NCI-H1930 (cell line): ENCODE measurements at regions not wholly inside any gene's neighbourhood (a gene's known extent, or its start where the extent isn't known, plus 50 kb on each side); places are given as distances from the start of the nearest gene placed in this dataset.

Source experiments
- DNase-seq, 2 experiments: peaks; one replicate each; lab custom pipeline; 2025; lab: John Stamatoyannopoulos, UW

DNA sequence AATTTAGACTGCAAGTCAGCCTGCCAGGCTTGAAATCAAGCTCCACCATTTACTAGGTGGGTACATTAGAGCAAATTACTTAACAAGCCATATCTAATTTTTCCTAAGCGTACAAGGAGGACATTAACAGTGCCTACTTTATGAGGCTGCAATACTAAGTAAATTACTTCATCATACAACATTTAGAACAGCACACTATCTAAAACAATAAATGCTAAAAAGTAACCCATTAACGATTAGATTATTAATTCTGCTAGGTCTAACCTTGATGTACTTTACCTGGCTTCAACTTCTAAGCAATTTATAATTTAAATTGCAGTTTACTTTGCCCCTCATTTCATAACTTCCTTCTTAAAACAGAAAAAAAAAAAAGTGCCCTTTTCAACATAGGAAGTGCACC lies 1155.6 kb upstream of the NCAM2 start:
- DNase-seq: no peak

DNA sequence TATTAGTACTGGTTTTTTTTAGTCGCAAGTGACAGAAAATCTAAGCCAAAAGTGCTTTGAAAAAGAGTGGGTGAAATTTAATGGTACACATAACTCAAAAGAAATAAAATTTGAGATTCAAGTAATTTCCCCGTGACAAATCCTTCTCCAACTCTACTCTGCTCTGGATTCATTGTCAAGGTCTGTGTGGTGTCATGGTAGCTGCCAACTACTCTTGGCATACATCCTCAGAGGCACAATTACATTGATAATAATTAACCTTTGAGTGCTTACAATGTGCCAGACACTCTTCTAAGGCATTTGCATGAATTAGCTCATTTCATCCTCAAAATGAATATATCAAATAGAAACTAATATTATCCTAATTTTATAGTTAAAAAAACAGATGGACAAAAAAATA lies 1153.9 kb upstream of the NCAM2 start:
- DNase-seq: no peak

DNA sequence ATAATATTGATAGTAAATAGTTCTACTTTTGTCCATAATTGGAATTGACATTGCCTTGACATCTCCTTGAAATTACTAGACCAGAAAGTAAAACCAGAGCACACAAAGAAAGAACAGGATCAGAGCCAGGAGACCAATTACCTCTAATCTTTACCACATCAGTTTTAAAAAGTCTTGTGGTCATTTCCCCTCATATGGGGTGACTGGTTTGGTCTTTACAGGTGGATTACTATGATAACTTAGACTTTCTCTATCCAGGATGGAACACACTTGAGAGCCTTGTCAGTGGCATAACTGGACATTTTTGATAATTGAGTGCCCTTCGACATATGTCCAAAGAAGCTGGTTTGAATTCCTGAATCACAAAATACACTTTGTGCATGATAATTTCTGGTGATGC lies 1148.1 kb upstream of the NCAM2 start:
- DNase-seq: no peak

DNA sequence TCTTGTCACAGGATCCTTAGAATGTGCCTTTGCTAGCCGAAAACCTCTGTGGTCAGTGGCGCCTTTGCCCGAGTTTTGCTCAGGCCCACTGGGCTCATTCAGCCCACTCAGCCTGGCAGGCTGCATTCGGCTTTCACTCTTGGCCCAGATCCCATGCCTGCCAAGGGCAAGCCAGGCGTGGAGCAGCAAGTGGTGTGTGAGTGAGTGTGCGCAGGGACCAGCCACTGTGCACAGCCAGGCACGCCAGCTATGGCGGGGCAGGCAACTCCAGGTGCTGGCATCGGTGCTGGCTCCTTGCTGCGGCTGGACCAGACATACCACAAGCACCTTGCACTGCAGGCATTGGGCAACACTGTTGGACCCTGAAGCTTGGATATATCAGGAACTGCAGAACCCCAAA lies 1145.1 kb upstream of the NCAM2 start:
- no peak for DNase-seq

DNA sequence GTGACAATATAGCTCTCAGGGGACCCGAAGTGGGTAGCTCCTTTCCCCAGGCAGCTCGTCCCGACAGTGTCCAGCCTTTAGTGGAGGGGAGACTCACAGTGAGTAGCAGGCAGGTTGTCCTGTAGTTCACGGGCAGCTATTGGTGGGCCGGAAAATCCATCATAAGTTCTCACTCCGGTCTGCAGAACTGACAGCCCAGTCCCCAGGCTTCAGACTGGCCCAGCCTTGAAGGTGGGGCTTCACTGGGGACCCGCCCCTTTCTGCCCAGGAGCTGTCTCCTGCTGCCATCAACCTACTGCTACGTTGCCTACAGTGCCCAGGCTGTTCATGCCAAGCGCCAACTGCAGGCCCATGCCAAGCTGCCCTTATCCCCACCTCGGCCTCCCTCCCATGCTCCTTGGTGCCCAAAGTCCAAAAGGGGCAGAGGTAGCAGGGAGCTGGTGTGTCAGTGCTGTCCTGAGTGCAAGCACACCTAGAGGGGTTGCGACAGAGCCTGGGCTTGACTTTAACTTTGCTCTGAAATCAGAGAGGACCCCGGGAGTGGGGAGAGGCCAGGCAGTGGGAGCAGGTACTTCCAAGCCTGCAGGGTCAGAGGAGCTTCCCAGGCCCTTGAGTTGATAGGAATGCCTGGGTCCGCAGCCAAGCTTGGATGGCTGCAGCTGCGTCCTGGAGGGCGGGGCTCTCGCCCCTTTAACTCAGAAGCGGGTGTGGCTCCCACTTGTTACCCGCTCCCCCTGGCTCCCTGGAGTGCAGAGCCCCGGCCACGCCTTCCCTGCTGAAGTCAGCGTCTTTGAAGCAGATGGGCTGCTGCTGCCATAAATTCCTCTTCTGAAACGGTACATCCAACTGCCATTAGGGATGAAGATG lies 1144.3 kb upstream of the NCAM2 start:
- no peak for DNase-seq

DNA sequence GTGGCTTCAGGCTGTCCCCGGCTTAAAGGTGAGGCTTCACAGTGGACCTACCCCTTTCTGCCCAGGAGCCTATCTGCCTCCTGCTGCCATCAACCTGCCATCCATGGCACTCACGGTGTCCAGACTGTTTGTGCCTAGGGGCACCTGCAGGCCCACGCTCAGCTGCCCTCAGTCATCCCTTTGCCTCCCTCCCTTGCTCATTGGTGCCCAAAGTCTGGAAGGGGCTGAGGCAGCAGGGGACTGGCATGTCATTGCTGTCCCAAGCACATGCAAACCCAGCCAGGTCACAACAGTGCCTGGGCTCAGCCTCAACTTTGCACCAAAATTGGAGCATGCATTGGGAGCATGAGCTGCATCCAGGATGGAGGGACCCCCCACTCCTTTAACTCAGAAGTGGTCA lies 1142.7 kb upstream of the NCAM2 start:
- no peak for DNase-seq

DNA sequence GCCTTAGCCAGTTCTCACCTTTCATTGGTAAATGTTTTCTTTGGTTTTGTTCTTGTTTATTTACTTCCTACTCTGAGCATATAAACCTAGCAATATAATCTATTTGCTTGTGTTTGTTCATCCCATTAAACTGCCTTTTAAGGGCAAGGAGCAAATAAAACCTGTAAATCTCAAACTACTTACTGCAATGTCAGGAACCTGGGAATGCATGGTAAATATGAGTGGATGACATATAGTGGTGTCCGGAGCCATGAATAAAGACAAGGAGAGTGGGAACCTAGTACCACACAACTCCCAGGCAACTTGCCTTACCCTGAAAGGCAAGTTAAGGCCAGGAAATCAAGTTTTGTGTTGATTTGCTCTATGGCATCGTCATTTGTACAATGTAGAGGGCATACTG lies 1133.7 kb upstream of the NCAM2 start:
- DNase-seq: peak in 1 of 2 experiments; percentile 4

DNA sequence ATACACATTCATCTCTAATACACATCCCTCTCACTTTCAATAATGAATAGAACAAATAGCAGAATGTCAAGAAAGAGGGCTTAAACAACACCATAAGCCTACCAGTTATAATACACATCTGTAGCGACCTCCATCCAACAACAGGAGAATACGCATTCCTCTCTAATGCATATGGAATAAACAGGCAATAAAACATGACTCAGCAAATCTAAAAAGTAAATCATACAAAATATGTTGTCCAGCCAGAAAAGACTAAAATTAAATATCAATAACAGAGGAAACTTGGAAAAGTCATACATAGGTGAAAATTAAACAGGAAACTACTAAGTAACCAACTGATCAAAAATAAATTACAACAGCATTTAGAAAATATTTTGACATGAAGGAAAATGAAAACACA lies 1127.5 kb upstream of the NCAM2 start:
- DNase-seq: no peak

DNA sequence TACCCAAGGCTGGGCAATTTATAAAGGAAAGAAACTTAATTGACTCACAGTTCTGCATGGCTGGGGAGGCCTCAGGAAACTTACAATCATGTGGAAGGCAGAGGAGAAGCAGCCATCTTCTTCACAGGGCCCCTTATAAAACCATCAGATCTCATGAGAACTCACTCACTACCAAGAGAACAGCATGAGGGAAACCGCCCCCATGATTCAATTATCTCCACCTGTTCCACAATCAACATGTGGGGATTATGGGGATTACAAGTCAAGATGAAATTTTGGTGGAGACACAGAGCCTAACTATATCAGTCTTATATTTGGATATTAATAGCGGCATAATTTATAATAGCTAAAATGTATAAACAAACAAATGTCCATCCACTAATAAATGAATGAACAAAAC lies 1123.7 kb upstream of the NCAM2 start:
- no peak for DNase-seq

DNA sequence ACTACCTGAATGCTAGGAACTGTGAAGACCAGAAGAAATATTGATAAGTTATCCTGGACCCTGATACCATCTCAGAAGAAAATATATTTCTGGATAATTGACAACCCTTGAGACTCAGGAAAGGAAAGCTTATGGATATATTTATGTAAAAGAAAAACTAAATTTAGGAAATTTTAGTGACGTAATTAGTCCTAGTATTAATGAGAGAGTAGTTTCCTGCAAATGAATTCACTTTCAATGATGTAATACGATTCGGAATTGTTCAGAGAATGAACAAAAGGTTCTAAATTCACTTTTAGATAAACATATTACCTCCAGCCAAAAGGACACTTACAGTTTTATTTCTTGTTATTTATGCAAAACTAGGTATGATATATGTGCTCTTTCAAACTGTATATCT lies 1120.1 kb upstream of the NCAM2 start:
- DNase-seq: no peak

DNA sequence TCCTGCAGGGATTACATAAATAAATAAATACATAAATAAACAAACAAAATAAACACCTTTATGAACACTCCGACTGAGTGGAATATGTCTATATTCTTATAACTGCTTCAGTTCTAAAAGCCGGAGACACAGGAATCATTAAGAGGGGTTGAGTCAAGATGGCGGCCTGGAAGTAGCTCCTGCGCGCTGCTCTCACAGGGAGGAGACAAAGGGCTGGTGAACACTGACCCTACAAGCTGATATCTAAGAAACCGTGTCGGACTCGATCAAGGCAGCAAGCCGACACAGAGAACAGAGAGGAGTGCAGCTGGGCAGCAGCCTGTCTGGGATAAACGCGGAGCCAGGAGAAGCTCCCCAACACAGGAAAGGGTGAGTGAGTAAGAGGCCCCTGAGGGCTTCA lies 1098.6 kb upstream of the NCAM2 start:
- peak; percentile 10 to 14 for DNase-seq

DNA sequence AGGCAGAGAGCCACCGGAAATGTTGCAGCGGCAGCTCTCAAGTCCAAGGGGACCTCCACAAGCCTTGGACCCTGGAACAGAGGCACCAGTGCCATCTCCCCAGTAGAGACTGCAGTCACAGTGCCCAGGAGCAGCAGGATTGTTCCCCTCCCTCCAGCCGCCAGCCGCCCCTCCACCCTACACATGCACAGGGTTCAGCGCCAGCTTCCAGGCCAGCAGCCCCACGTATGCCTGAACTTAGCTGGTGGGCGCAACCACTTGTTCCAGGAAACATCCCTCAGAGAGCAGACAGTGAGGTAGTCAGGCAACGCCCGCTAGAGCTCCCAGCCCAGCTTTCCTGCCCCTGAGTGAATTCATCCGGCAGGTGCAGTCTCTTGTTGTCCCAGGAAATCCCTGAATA lies 1098.1 kb upstream of the NCAM2 start:
- no peak for DNase-seq

DNA sequence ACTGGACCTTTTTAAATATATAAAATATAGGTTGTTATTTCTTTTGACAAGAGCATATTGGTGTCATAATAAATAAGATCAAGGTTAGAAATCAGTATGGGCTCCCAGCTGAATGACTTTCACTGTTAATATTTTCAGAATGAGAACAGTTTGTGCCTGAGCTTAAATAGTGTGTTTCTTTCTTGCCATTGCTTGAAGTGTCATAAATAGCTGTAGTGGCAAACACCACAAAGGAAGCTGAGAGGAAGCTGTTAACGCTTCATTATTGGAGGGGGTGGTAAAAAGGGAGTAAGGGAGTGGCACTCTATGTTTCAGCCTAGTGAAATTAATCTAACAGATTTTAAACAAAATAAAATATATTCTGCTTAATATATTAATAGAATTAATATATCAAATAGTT lies 1089.8 kb upstream of the NCAM2 start:
- DNase-seq: no peak

DNA sequence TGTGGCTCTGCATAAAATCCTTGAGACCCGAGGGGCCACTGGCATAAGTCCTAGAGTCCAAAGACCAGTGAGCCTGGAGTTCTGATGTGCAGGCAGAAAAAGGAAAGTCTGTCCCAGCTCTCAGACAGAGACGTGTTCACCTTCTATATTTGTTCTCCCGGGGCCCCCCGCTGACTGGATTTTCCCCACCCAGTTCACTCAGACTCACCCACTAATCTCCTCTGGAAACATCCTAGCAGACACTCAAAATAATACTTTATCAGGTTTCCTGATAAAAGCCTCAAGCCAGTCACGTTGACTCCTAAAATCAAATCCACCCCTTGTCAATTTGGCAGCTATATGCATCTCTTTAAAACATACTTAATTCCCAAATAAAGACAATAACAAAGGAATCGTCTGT lies 1084.2 kb upstream of the NCAM2 start:
- no peak for DNase-seq

DNA sequence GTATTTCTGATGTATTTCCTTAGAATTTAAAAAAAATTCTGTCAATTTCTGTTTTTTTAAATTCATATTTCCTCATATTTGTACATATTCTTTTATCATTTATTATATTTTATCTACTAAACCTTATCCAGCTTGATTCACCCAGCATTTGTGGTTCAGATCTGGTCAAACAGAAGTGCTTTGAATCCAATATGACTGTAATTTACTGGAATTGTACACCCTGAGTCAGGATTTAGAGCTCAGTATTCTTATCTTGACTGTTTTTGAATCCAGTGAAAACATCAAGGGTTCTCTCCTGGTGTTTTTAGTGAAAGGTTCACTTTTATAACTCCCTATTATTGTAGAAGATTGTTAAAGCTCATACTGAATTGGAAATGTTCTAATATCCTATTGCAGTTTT lies 1077.0 kb upstream of the NCAM2 start:
- no peak for DNase-seq

DNA sequence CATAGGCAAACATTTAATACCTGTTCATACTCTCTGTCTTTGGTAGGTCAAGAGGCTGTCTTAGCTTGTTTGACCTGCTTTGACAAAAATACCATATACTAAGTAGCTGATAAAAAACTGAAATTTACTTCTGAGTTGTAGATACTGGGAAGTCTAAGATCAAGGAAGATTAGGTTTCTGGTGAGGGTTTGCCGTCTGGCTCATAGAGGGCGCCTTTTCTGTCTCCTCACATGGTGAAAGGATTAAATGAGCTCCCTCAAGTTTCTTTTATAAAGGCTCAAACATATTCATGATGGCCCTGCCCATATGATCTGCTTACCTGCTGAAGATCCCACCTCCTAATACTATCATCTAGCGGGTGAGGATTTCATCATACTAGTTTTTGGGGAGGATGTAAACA lies 1076.1 kb upstream of the NCAM2 start:
- DNase-seq: no peak

DNA sequence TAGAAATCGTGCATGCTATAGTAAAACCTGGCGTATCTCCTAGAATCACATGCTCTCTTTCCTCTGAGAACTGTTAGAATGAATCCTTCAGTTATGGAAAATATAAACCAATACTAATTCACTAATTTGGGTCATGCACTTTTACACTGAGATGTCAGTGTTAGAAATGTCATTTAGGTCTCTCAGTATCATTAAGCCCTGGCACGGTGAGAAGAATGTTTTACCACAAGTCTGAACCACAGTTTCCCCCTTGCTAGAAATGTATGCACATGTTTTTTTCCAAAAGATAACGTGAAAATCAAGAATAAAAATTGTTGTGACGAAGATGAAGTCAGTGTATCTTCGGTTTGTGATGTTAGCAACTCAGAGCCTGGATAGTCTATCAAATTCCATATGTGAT lies 1062.7 kb upstream of the NCAM2 start:
- DNase-seq: no peak

DNA sequence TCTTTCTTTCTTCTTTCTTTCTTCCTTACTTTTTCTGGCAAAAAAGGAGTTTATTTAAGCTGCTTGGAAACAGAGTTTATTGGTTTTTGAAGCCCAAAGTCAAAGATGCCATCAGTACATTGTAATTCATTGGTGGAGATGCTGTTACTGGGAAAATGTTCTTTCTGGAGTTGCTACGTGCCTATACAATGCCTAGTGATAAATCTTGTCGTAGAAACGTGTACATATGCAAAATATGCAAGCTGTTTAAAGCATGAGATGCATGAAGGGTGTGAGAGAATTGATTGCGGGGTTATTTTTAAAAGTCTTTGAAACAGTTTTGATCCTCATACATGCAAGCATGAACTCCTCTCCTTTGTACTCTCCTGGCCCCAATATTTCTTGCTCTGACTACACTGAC lies 1060.6 kb upstream of the NCAM2 start:
- no peak for DNase-seq

DNA sequence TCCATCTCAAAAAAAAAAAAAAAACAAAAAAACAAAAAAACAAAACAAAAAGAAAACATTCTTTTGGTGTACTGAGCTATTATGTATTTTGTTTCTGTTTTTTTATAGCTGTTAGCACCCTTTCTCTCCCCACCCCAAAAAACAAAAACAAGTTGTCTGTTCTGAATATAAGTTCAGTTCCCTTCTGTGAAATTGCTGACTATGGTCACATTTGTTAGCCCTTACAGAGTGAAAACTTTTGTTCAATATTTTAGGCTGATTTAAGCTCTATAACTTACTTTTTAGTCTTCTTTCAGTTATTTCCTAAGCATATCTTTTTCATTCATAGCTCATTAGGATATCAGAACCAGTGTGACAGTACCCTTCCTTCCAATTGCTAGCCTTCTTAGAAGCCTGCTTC lies 1056.6 kb upstream of the NCAM2 start:
- DNase-seq: no peak

DNA sequence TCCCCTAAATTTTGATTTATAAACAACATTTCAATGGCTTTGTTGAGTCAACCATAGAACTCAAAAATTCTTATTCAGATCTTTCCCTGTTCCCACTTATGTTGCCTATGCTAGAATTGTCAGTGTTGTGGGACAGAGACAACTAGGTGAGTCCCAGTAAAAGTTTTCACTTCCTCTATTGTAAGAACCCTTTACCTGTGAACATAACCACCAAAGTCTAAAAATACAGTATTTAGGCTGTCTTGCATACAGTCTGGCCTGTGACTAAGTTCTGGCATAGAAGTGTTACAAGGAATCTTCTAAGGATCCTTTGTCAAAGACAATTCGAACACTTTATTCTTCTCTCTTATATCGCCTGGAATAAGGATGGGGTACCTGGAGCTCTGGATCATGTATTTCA lies 1047.9 kb upstream of the NCAM2 start:
- DNase-seq: no peak

DNA sequence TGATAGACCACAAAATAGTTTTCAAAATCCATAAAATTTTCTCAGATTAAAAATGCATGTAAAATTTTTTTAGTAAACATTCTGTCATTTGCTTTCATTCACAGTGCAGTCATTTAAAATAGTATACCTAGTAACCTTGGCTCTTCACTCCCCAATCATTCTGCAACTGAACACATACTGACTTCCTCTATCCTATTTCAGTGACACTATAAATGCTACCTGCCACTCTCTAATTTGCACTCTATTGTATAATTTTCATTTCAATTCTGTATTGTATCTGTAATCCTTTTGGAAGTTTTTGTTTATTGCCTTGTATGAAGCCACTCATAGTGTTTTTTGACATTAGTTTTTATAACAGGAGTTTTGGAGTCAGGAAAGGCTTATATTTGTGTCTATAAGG lies 1029.1 kb upstream of the NCAM2 start:
- DNase-seq: no peak

DNA sequence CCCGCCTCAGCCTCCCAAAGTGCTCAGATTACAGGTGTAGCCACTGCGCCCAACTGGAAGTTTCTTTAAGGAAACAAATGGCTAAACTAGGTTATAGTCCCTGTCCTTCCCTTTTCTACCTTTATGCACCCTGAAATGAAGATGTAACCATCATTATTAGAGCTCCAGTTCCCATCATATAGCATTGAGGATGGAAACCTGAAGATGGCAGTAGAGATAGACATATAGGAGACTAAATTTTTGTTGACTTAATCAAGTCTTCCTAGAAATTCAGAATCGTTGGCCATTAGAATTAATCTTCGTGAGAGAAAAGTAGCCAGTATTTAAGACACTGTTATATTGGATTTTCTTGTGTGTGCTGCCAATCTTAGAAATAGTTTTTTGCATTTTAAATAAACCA lies 1016.3 kb upstream of the NCAM2 start:
- DNase-seq: no peak

DNA sequence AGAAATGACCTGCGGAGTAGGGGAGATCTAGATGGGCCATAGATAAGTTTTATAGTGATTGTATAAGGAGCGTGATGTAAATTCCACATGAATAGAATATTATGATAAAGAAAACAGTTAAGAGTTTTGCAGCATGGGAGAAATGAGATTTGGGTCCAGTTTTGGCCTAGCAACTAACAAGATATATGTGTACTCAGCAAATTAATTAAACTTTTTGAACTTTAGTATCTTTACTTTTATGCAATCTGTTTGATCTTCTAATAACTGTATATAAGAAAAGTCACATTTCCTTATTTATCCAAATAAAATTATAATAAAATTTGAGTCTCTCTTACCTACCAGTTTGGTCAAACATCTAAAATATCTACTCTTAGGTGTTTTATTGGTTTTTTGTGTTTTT lies 1011.8 kb upstream of the NCAM2 start:
- DNase-seq: no peak

DNA sequence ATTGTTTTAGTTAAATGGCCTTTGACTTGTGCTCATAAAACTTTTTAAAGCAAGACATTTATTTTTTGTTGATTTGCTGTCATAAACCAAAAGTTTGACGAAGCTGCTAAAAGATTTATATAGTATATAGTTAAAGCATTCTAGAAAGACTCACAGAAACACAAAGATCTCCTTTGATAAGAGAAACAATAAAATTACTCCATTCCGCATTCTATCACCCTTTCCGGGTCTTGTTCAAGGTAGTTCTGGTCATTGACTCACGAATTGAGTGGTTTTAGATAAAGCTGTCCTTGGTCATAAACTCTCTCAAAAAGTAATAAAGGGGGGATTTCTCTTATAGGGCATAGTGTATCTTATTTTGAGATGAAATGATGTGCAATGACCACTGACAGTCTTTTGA lies 1010.5 kb upstream of the NCAM2 start:
- no peak for DNase-seq
